HG03520 (cell line): ENCODE measurements at regions not wholly inside any gene's neighbourhood (a gene's known extent, or its start where the extent isn't known, plus 50 kb on each side); places are given as distances from the start of the nearest gene placed in this dataset.
"Not testable (repeated sequence)": the region's sequence is repeated elsewhere in the genome, so short reads cannot be mapped to it uniquely, and the experiment has no call there.

Experiments used
- ATAC-seq: cut with Tn5 transposase; IDR thresholded peaks from one replicate; pipeline ENCODE4 v1.9.1; 2021; ENCODE audit warnings: mild to moderate bottlenecking, moderate library complexity; ENCODE audit not compliant: unreplicated experiment

- ATAC-seq: no peak
These were observed 176.6 kb downstream of the JCAD start for GRCh38 chr10:29882766-29883165.

GRCh38 chr10:29881811-29882210 is 177.6 kb downstream of the JCAD start:
- ATAC-seq: no peak

- ATAC-seq: no peak
These were observed 178.0 kb downstream of the JCAD start for GRCh38 chr10:29881336-29881771.

- no peak for ATAC-seq
These were observed 178.5 kb downstream of the JCAD start for GRCh38 chr10:29880856-29881255.

GRCh38 chr10:29879862-29880261 is 179.5 kb downstream of the JCAD start:
- ATAC-seq: no peak

- no peak for ATAC-seq
These were observed 180.9 kb downstream of the JCAD start for GRCh38 chr10:29878492-29878891.

- no peak for ATAC-seq
These were observed 181.4 kb downstream of the JCAD start for GRCh38 chr10:29877793-29878491.

- no peak for ATAC-seq
These were observed 183.3 kb downstream of the JCAD start for GRCh38 chr10:29876008-29876555.

GRCh38 chr10:29874606-29875269 is 184.6 kb downstream of the JCAD start:
- no peak for ATAC-seq

- no peak for ATAC-seq
These were observed 185.4 kb downstream of the JCAD start for GRCh38 chr10:29873941-29874484.

GRCh38 chr10:29870522-29871044 is 188.8 kb downstream of the JCAD start:
- no peak for ATAC-seq

- ATAC-seq: no peak
These were observed 189.8 kb downstream of the JCAD start for GRCh38 chr10:29869593-29869992.

GRCh38 chr10:29866356-29866755 is 193.0 kb downstream of the JCAD start:
- no peak for ATAC-seq

- ATAC-seq: no peak
These were observed 193.6 kb downstream of the JCAD start for GRCh38 chr10:29865700-29866355.

- ATAC-seq: no peak
These were observed 196.3 kb downstream of the JCAD start for GRCh38 chr10:29862923-29863614.

GRCh38 chr10:29861811-29862505 is 197.4 kb downstream of the JCAD start:
- no peak for ATAC-seq

GRCh38 chr10:29861231-29861630 is 198.2 kb downstream of the JCAD start:
- ATAC-seq: not testable (repeated sequence)

GRCh38 chr10:29860166-29860565 is 199.2 kb downstream of the JCAD start:
- no peak for ATAC-seq

- ATAC-seq: no peak
These were observed 199.8 kb downstream of the JCAD start for GRCh38 chr10:29859521-29860130.
